ENCODE measurements at regions not wholly inside any gene's neighbourhood (a gene's known extent, or its start where the extent isn't known, plus 50 kb on each side); places are given as distances from the start of the nearest gene placed in this dataset.

GRCh38 chr10:129335396-129335795 is 131.6 kb upstream of the MGMT start:
- no peak for DNase-seq (ENCODE audit: low spot score)

GRCh38 chr10:129335942-129336341 is 131.1 kb upstream of the MGMT start:
- no peak for DNase-seq (ENCODE audit: low spot score)

- no peak for DNase-seq (ENCODE audit: low spot score)
Observed at GRCh38 chr10:129339191-129339590, 127.8 kb upstream of the MGMT start.

- DNase-seq (ENCODE audit: low spot score): no peak
Observed at GRCh38 chr10:129339841-129340240, 127.2 kb upstream of the MGMT start.

- no peak for DNase-seq (ENCODE audit: low spot score)
Observed at GRCh38 chr10:129341087-129341486, 126.0 kb upstream of the MGMT start.

GRCh38 chr10:129342385-129342784 is 124.7 kb upstream of the MGMT start:
- DNase-seq (ENCODE audit: low spot score): no peak

DNA sequence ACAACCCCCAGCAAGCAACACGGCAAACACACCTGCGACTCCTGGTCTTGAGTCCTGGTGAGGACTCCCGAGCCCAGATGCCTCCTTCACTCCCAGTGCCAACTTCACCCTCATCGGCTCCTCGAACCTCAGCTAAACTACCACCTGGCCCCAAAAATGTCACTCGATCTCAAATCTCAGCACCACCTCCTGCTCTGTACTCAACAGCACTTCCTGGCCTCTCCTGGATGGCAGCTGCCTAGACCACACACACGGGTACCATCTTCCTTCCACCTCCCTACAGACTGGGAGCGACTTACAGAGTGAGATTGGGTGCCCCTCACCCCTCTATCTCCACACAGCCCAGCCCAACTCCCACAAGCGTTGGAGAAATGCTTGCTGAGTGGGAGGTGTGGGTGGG is 123.9 kb upstream of the MGMT start:
- no peak for DNase-seq (ENCODE audit: low spot score)

DNA sequence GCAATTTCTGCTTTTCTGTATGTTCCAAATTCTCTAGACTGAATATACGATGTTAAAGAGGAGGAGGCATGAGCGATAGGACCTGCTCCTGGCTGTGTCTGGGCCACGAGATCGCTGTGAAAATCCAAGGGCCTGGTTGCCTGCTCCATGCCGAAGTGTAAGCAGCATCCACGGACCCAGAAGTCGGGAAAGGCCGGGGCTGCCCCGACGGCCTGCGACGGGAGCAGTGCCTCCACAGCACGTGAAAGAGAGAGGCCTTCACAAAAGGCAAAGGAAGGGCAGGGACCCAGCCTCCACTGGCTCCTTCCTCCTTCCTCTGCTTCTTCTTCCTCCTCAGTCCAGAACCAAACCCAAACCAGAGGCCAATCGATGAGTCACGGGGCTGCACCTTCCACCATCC is 122.9 kb upstream of the MGMT start:
- no peak for DNase-seq (ENCODE audit: low spot score)

- no peak for DNase-seq (ENCODE audit: low spot score)
Observed at GRCh38 chr10:129344731-129345355, 122.2 kb upstream of the MGMT start.

- DNase-seq (ENCODE audit: low spot score): no peak
Observed at GRCh38 chr10:129345763-129346162, 121.3 kb upstream of the MGMT start.

- DNase-seq (ENCODE audit: low spot score): no peak
Observed at GRCh38 chr10:129350690-129351089, 116.4 kb upstream of the MGMT start.

DNA sequence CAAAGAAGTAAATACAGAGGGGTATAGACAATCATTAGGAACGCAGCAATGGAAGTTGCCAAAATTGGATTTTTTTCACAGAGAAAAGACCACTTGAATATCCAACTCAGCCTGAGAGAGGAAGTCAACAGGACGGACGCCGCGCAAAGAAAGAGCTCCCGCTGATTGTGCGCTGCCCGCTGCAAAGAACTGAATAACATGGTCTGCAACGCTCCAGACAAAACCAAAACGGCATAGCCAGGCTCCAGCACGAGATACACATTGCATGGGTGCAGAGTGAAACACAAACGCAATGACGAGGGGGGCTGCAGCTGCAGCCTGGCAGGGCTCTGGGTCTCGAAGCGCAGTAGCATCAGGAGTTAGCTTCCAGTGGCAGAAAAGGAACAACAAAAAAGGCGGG is 113.9 kb upstream of the MGMT start:
- no peak for DNase-seq (ENCODE audit: low spot score)

DNA sequence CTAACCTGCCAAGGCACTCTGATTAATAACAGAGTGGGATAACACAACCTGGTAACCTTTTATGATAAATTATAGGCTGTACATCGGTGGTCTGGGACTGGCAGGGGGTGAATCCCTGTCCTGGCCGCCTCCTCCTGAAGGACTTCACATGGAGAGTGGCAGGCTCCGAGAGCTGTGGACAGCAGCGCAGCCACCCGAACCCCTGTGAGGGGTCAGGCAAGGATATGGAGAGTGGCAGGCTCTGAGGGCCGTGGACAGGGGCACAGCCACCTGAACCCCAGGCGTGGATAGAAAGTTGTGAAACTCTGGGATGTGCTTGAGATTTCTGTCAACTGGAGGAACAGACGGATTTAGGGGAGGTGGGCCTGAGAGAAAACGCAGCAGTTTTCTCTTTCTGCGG is 107.0 kb upstream of the MGMT start:
- no peak for DNase-seq (ENCODE audit: low spot score)

DNA sequence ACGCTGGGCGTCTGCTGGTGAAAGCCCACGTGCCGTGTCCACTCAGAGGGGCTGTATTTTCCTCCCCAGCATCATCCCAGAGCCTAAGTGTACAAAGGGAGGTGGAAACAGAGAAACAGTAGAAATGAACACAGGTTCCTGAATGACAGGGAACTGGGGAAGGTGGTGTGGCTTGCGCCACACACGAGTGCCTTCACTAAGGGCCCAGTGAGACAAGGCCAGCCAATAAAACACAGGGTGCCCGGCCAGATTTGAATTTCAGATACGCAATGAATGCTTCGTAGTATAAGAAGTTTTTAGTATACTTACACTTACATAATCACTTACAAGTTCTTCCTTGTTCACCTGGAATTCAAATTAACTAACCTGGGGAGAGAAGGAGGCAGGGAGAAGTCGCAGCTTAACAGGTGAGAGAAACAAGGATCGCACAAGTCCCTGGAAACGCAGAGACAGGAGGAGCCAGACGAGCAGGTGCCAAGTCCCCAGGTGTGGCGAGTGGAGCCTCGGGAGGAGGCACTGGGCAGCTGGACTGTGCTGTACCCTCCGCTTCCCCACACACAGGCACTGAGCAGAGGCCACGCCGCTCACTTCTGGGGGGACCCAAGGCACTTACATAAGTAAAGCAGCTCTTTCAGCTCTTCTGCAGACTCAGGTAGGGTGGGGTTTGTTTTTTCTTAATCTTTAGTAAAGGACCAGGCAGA is 105.2 kb upstream of the MGMT start:
- DNase-seq (ENCODE audit: low spot score): no peak

GRCh38 chr10:129364949-129365348 is 102.1 kb upstream of the MGMT start:
- DNase-seq (ENCODE audit: low spot score): no peak

GRCh38 chr10:129365767-129366402 is 101.2 kb upstream of the MGMT start:
- DNase-seq (ENCODE audit: low spot score): no peak

- no peak for DNase-seq (ENCODE audit: low spot score)
Observed at GRCh38 chr10:129366450-129366849, 100.6 kb upstream of the MGMT start.

GRCh38 chr10:129369566-129369965 is 97.5 kb upstream of the MGMT start:
- no peak for DNase-seq (ENCODE audit: low spot score)

DNA sequence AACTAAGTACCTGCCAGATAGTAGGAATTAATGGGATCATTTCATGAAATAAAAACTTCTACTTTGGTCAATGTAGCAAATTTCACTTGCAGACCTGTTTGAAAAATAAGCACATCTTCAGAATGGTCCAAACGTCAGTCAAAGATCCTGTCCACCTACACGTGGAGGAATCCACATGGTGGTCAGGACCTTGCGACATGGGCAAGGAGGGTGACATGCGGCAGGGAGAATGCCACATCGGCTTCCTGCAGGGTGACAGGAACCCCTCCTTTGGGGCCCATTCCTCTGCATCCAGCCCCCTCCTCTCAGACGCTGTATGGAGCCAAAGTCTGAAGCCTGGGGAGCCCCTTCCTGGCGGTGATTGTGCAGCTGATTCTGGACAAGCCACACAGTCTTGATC is 95.5 kb upstream of the MGMT start:
- DNase-seq (ENCODE audit: low spot score): no peak

DNA sequence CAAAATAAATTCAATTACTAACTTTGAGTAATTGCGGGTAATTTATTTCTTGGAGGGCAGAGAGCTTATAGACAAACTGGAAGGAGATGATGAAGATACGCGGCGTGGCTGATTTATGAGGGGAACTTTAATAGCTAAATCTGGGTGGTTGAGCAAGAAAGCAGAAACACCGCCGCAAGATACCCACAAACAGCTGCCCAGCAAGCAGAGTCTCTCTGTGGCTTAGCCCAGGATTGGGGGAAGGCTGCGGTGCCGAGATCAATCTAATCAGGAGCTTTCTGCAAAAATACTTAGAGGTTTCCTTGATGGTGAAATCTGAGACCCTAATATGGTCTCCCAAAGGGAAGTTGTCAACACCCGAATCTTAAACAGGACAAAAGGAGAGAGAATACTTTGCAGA is 94.9 kb upstream of the MGMT start:
- DNase-seq (ENCODE audit: low spot score): no peak

- no peak for DNase-seq (ENCODE audit: low spot score)
Observed at GRCh38 chr10:129373231-129373630, 93.8 kb upstream of the MGMT start.

DNA sequence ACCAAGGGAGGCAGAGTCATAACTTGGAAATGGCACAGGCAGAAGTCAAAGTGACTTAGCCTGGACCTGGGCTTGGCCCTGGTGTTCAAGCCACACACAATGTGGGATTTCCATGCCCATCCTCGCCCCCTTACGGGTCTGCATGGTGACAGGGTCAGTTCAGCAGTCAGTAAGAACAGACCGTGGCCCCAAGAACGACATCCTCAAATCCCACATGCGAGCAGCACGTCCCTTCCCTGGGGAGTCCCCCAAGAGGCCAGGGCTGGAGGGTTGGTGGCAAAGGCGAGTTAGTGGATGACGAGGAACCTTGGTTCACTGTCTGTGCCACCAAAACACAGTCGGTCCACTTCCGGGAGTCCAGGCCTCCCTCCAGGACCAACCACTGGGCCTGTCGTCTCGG is 93.3 kb upstream of the MGMT start:
- no peak for DNase-seq (ENCODE audit: low spot score)

GRCh38 chr10:129375171-129375570 is 91.9 kb upstream of the MGMT start:
- DNase-seq (ENCODE audit: low spot score): no peak

Data from mesenteric fat pad (tissue), 1 donor.